NOMO-1 treated with dmso at 0.1 percent for 144 hours (cell line): ENCODE measurements at regions not wholly inside any gene's neighbourhood (a gene's known extent, or its start where the extent isn't known, plus 50 kb on each side); places are given as distances from the start of the nearest gene placed in this dataset.

Experiments used
- DNase-seq: peaks from one replicate; lab custom pipeline; 2025; ENCODE audit not compliant: unreplicated experiment; lab: John Stamatoyannopoulos, UW

GRCh38 chr3:194265505-194265892 is 85.6 kb downstream of the CPN2 start:
- DNase-seq, result no peak

GRCh38 chr3:194265996-194266964 is 84.8 kb downstream of the CPN2 start:
- no peak for DNase-seq

- DNase-seq, result no peak
These were observed 83.1 kb downstream of the CPN2 start for GRCh38 chr3:194267744-194268653.

- no peak for DNase-seq
These were observed 82.2 kb downstream of the CPN2 start for GRCh38 chr3:194268654-194269512.

GRCh38 chr3:194269610-194270145 is 81.5 kb downstream of the CPN2 start:
- DNase-seq, result no peak

- DNase-seq, result no peak
These were observed 80.3 kb downstream of the CPN2 start for GRCh38 chr3:194270627-194271459.

- no peak for DNase-seq
These were observed 79.6 kb downstream of the CPN2 start for GRCh38 chr3:194271460-194272035.

- no peak for DNase-seq
These were observed 78.9 kb downstream of the CPN2 start for GRCh38 chr3:194272221-194272620.

GRCh38 chr3:194272861-194273742 is 78.0 kb downstream of the CPN2 start:
- DNase-seq, result no peak

- no peak for DNase-seq
These were observed 77.3 kb downstream of the CPN2 start for GRCh38 chr3:194273743-194274310.

GRCh38 chr3:194274424-194275085 is 76.6 kb downstream of the CPN2 start:
- no peak for DNase-seq

- DNase-seq, result no peak
These were observed 75.8 kb downstream of the CPN2 start for GRCh38 chr3:194275291-194275690.

GRCh38 chr3:194275721-194276120 is 75.4 kb downstream of the CPN2 start:
- no peak for DNase-seq

- DNase-seq, result no peak
These were observed 74.4 kb downstream of the CPN2 start for GRCh38 chr3:194276768-194277103.

GRCh38 chr3:194277104-194277785 is 73.9 kb downstream of the CPN2 start:
- no peak for DNase-seq

GRCh38 chr3:194277786-194278130 is 73.4 kb downstream of the CPN2 start:
- DNase-seq, result no peak

GRCh38 chr3:194278186-194278845 is 72.8 kb downstream of the CPN2 start:
- no peak for DNase-seq
